Calu3 (cell line): ENCODE measurements at regions not wholly inside any gene's neighbourhood (a gene's known extent, or its start where the extent isn't known, plus 50 kb on each side); places are given as distances from the start of the nearest gene placed in this dataset.

Experiments used
- BruUV-seq: library from RNA; stranded (reverse); fragments of 400-500 nt; replicated peaks from 2 replicates; lab custom pipeline; 2021; lab: Mats Ljungman, UMichigan
- CTCF ChIA-PET: fragments of 300-600 bp; sonication (Branson Sonifier 250); formaldehyde crosslinking; loops from one replicate; lab custom pipeline; 2022; ENCODE audit warnings: antibody characterized with exemption; lab: Charles Lee
- DNase-seq: peaks from one replicate; pipeline ENCODE4 v3.0.0; 2022
- H3K27ac Mint-ChIP-seq: one replicate; pipeline ENCODE4 v1.8.0; 2022; ENCODE audit warnings: mixed read lengths; ENCODE audit not compliant: unreplicated experiment
- H3K27me3 Mint-ChIP-seq: one replicate; pipeline ENCODE4 v1.8.0; 2022; ENCODE audit warnings: mixed read lengths; ENCODE audit not compliant: unreplicated experiment
- H3K36me3 Mint-ChIP-seq: one replicate; pipeline ENCODE4 v1.8.0; 2022; ENCODE audit warnings: mild to moderate bottlenecking, moderate library complexity, mixed read lengths; ENCODE audit not compliant: insufficient read depth, unreplicated experiment
- H3K4me1 Mint-ChIP-seq: one replicate; pipeline ENCODE4 v1.8.0; 2022; ENCODE audit warnings: mild to moderate bottlenecking, low read depth, mixed read lengths; ENCODE audit not compliant: unreplicated experiment
- H3K4me3 Mint-ChIP-seq: one replicate; pipeline ENCODE4 v1.8.0; 2022; ENCODE audit warnings: mild to moderate bottlenecking, low read depth, moderate library complexity, mixed read lengths; ENCODE audit not compliant: unreplicated experiment
- H3K9me3 Mint-ChIP-seq: one replicate; pipeline ENCODE4 v1.8.0; 2022; ENCODE audit warnings: low read depth, mixed read lengths; ENCODE audit not compliant: unreplicated experiment
- CTCF ChIP-seq: fragments of 200-600 bp; IDR thresholded peaks from one replicate; pipeline ENCODE4 v1.8.0; 2022; ENCODE audit warnings: antibody characterized with exemption; ENCODE audit not compliant: unreplicated experiment
- intact Hi-C: fragments of 100-400 bp; cut with micrococcal nuclease; formaldehyde crosslinking; loops from one replicate; pipeline ENCODE4 v1.10.0; 2022; ENCODE audit not compliant: unreplicated experiment

DNA sequence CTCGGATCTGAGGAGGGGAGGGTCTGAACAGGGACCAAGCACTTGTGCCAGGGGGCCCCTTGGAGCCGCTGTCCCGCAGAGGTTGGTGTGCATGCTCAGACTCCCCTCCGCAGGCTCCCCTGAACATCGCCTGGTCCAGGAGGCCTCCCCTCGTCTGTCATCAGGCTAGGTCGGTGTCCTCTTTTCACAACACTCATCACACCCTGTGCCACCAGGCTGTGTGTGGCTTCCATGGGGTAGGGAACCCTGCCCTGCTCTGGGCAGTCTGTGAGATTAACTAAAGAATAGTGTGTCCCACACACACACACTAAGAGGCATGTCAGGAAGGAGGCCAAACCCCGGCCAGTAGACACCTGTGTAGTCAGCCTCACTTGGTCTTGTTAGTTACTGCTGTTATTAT lies 119.3 kb downstream of the C5orf15 start:
- no peaks in the 10 kb centered on the region for H3K36me3 Mint-ChIP-seq
- H3K27me3 Mint-ChIP-seq: peaks cover 85% of the 10 kb centered on the region
- no peak overlapping the region for H3K27ac Mint-ChIP-seq
- CTCF ChIA-PET: no interaction called here
- intact Hi-C loops: no loop called here
- no TSS peak for BruUV-seq
- H3K4me3 Mint-ChIP-seq: no peak overlapping the region
- H3K9me3 Mint-ChIP-seq: no peaks in the 10 kb centered on the region
- H3K4me1 Mint-ChIP-seq: no peaks in the 10 kb centered on the region
- no peak for TF ChIP-seq CTCF
- no peak for DNase-seq

DNA sequence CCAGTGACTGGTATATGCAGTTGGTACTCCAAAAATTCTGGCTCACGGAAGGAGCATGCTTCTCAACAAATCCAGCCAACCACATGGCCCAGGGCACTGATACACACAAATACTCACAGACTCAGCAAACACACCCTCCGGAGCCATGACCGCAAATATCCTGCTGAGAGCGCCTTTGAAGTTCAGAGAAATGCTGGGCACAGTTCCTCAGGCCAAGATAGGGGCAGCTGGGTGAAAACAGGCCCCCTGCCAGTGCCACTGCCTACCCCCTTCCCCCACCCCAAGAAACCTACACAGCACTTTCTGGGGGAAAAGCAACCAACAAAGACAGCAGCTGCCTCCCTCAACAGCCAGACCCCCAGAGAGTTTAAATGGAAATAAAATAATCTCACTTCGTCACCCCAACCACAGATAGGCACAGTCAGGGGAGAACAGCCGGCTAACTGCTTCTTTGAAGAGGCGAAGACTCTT lies 120.0 kb downstream of the C5orf15 start:
- Mint-ChIP-seq H3K27me3 (peaks cover 85% of the 10 kb centered on the region), H3K4me1 (no peaks in the 10 kb centered on the region), H3K36me3 (no peaks in the 10 kb centered on the region), H3K9me3 (no peaks in the 10 kb centered on the region), H3K4me3 (no peak overlapping the region), H3K27ac (no peak overlapping the region)
- no peak for DNase-seq
- CTCF ChIA-PET: no interaction called here
- TF ChIP-seq CTCF: no peak
- intact Hi-C loops: no loop called here
- no TSS peak for BruUV-seq

DNA sequence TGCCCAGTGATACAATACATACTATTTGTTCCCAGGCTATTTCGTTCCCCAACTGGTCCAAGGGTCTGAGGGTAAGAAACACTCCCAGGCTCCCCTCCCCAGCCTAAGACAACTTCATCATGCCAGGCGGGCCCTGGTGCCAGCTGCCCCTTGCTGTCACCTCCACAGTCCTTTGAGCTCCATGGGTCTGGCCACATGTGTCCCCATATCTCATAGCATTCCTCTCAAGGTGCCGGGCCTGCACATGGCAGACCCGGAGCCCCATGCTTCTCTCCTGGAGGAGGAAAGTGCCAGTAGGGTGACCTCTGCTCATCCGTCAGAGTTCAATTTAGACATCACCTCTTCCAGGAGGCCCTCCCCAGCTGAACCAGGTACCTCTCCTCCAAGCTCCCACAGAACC lies 120.5 kb downstream of the C5orf15 start:
- TF ChIP-seq CTCF: no peak
- no peaks in the 10 kb centered on the region for H3K4me1 Mint-ChIP-seq
- no TSS peak for BruUV-seq
- DNase-seq: no peak
- no peak overlapping the region for H3K27ac Mint-ChIP-seq
- no peak overlapping the region for H3K4me3 Mint-ChIP-seq
- H3K27me3 Mint-ChIP-seq: peaks cover 85% of the 10 kb centered on the region
- no peaks in the 10 kb centered on the region for H3K9me3 Mint-ChIP-seq
- CTCF ChIA-PET: no interaction called here
- intact Hi-C loops: no loop called here
- H3K36me3 Mint-ChIP-seq: no peaks in the 10 kb centered on the region

- peaks cover 85% of the 10 kb centered on the region for H3K27me3 Mint-ChIP-seq
- no peaks in the 10 kb centered on the region for H3K9me3 Mint-ChIP-seq
- DNase-seq: no peak
- H3K36me3 Mint-ChIP-seq: no peaks in the 10 kb centered on the region
- BruUV-seq: no TSS peak
- TF ChIP-seq CTCF: no peak
- H3K4me3 Mint-ChIP-seq: no peak overlapping the region
- no peak overlapping the region for H3K27ac Mint-ChIP-seq
- intact Hi-C loops: no loop called here
- CTCF ChIA-PET: no interaction called here
- H3K4me1 Mint-ChIP-seq: no peaks in the 10 kb centered on the region
Observed at GRCh38 chr5:133847301-133847700, 121.1 kb downstream of the C5orf15 start.
